Kidney (tissue), 13 donors: ENCODE measurements at regions not wholly inside any gene's neighbourhood (a gene's known extent, or its start where the extent isn't known, plus 50 kb on each side); places are given as distances from the start of the nearest gene placed in this dataset.

ENCODE experiments used
- DNase-seq, 5 donors: peaks; one replicate each; pipeline ENCODE4 v3.0.0-alpha.2; 2013 to 2020
- FAIRE-seq: peaks from 2 replicates; lab custom pipeline; 2012; peaks lifted over from hg19 to GRCh38; lab: Jason Lieb, UNC
- H3K27ac ChIP-seq, 2 donors: one replicate each; pipeline ENCODE4 v1.7.0; 2013; ENCODE audit warnings: low read depth in 2 of 2, low read length in 2 of 2, inconsistent platforms in 1 of 2
- H3K27me3 ChIP-seq: one replicate; pipeline ENCODE4 v1.7.1; 2013; ENCODE audit warnings: low read length, inconsistent platforms; ENCODE audit not compliant: control insufficient read depth, insufficient read depth
- H3K36me3 ChIP-seq, 3 donors: one replicate each; pipeline versions ENCODE4 v1.7.0 to v1.7.1; 2013; ENCODE audit warnings: low read length in 3 of 3, control low read depth in 1 of 3, inconsistent platforms in 1 of 3; ENCODE audit not compliant: insufficient read depth in 3 of 3, control insufficient read depth in 2 of 3
- H3K4me1 ChIP-seq, 3 donors: one replicate each; pipeline versions ENCODE4 v1.7.0 to v1.7.1; 2013; ENCODE audit warnings: low read length in 3 of 3, inconsistent platforms in 1 of 3, low read depth in 1 of 3; ENCODE audit not compliant: control insufficient read depth in 2 of 3, insufficient read depth in 2 of 3
- H3K4me3 ChIP-seq, 3 donors: one replicate each; pipeline versions ENCODE4 v1.7.0 to v1.8.1; 2013; ENCODE audit warnings: low read length in 3 of 3, control low read depth in 1 of 3, inconsistent platforms in 1 of 3
- H3K9ac ChIP-seq, 3 donors: one replicate each; pipeline versions ENCODE4 v1.7.0 to v1.7.1; 2013; ENCODE audit warnings: low read length in 3 of 3, control low read depth in 1 of 3, inconsistent platforms in 1 of 3
- H3K9me3 ChIP-seq, 3 donors: one replicate each; pipeline versions ENCODE4 v1.7.0 to v1.7.1; 2013; ENCODE audit warnings: low read length in 3 of 3, control low read depth in 1 of 3, inconsistent platforms in 1 of 3; ENCODE audit not compliant: control insufficient read depth in 2 of 3, insufficient read depth in 1 of 3
- intact Hi-C: fragments of 100-400 bp; cut with DNase I; formaldehyde crosslinking; loops from one replicate; pipeline ENCODE4 v1.11.1; 2022
- TF ChIP-seq, protein P1 (sequence below): IDR thresholded peaks from 3 replicates; pipeline ENCODE4 v1.5.1; 2012; ENCODE audit warnings: mild to moderate bottlenecking, moderate library complexity, borderline replicate concordance; ENCODE audit not compliant: insufficient read depth; ENCODE audit errors: extremely low read depth
- donor health status: control.
- donor health status: control.
- donor health status: control.
- donor health status: control.
- donor health status: control.
- donor health status: DM: yes; HTN: yes; CAD: no.
- donor health status: Normal renal cell carcinoma (clear cell type).

DNA sequence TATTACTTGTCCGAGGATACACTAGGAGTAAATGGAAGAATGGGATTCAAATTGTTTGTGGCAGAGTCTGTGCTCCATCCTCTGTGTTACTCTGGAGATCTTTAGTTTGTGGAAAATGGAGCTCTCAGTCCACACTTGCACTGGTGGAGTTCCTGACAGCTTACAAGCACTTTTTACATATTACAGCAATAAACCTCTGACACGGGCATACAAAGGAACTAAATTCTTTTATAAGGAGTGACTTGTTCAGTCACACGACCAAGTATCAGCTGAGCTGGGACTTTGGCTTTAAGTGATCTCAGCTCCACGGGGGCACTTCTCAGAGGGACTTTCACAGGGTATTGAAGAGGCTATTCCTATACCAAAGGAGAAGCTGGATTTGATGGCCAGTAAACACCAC lies 417.5 kb downstream of the LRIG3 start:
- Histone ChIP-seq H3K27me3 (no peaks in the 10 kb centered on the region), H3K27ac (no peak overlapping the region), H3K9ac (no peak overlapping the region), H3K4me1 (no peaks in the 10 kb centered on the region), H3K4me3 (no peak overlapping the region), H3K9me3 (no peaks in the 10 kb centered on the region), H3K36me3 (no peaks in the 10 kb centered on the region)
- intact Hi-C loops, result no loop called here
- DNase-seq (peak in 3 of 5 donors; percentile 10 to 56 (median 49)), FAIRE-seq (no peak)
- TF ChIP-seq, protein P1, sequence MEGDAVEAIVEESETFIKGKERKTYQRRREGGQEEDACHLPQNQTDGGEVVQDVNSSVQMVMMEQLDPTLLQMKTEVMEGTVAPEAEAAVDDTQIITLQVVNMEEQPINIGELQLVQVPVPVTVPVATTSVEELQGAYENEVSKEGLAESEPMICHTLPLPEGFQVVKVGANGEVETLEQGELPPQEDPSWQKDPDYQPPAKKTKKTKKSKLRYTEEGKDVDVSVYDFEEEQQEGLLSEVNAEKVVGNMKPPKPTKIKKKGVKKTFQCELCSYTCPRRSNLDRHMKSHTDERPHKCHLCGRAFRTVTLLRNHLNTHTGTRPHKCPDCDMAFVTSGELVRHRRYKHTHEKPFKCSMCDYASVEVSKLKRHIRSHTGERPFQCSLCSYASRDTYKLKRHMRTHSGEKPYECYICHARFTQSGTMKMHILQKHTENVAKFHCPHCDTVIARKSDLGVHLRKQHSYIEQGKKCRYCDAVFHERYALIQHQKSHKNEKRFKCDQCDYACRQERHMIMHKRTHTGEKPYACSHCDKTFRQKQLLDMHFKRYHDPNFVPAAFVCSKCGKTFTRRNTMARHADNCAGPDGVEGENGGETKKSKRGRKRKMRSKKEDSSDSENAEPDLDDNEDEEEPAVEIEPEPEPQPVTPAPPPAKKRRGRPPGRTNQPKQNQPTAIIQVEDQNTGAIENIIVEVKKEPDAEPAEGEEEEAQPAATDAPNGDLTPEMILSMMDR, result no peak

DNA sequence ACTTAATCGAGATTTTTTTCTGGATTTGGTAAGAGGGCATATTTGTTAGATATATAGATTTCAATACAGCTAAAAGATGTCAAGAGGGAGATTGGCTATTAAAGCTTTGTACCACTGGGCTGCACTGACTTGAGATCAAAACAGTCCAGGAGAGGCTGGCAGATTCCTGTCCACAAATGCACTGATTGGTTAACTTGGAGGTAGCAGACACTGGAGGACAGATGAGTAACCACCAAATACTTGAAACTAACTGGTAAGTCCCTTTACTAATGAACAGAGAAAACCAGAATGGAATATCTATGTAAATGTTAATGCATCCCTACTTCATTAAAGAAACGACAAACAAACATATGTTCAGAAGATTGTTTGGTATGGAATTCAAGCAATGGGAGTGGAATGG lies 416.6 kb downstream of the LRIG3 start:
- H3K9ac ChIP-seq, result no peak overlapping the region
- no peak overlapping the region for H3K4me3 ChIP-seq
- no peak for FAIRE-seq
- intact Hi-C loops, result no loop called here
- DNase-seq, result no peak
- TF ChIP-seq, protein P1, result no peak
- no peaks in the 10 kb centered on the region for H3K36me3 ChIP-seq
- H3K4me1 ChIP-seq, result no peaks in the 10 kb centered on the region
- no peak overlapping the region for H3K27ac ChIP-seq
- H3K27me3 ChIP-seq, result no peaks in the 10 kb centered on the region
- no peaks in the 10 kb centered on the region for H3K9me3 ChIP-seq

DNA sequence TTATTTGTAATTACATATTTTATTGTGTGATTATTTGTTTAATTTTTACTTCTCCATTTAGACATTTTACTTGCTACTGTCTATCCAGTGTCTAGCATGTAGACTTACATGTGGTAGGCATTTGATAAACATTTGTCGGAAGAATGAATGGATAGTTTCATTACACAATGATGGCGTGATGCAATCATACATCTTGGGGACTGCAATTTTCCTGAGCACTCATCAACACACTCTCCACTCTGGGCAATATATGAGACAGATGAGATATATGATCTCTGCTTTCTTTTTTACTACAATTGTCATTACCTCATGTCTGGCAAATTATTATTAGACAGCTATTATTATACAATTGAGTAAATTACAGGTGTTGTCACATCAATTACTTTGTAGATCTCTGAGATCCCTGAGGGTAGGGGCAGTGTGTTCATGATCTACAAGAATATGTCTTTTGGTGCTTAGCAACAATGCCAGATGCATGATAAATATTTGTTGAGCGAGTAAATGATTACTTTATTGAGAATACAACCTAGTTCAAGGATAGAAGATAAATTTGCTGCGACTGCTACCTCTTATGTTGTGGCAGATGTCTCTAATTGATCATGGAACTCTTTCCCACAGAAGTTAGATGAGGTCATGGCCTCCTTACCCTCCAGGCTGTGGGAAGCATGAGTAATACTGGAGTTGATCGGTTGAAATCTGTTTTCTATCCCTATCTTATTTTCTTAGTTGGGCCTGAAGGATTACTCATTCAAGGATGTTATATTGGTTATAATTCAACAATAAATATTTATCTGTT lies 416.0 kb downstream of the LRIG3 start:
- H3K4me1 ChIP-seq, result no peaks in the 10 kb centered on the region
- no peaks in the 10 kb centered on the region for H3K9me3 ChIP-seq
- H3K4me3 ChIP-seq, result no peak overlapping the region
- no peak overlapping the region for H3K9ac ChIP-seq
- no peaks in the 10 kb centered on the region for H3K27me3 ChIP-seq
- FAIRE-seq, result no peak
- H3K36me3 ChIP-seq, result no peaks in the 10 kb centered on the region
- no peak overlapping the region for H3K27ac ChIP-seq
- intact Hi-C loops, result no loop called here
- no peak for DNase-seq
- TF ChIP-seq, protein P1, result no peak
